SKM-1 treated with dmso at 0.1 percent for 144 hours (cell line): ENCODE measurements at regions not wholly inside any gene's neighbourhood (a gene's known extent, or its start where the extent isn't known, plus 50 kb on each side); places are given as distances from the start of the nearest gene placed in this dataset.

Experiments used
- DNase-seq: peaks from one replicate; lab custom pipeline; 2025; ENCODE audit not compliant: unreplicated experiment; lab: John Stamatoyannopoulos, UW

- DNase-seq, result no peak
Observed at GRCh38 chr18:71583252-71583651, 960.9 kb downstream of the CBLN2 start.

GRCh38 chr18:71554686-71555085 is 989.5 kb downstream of the CBLN2 start:
- no peak for DNase-seq

GRCh38 chr18:71541643-71542042 is 1002.5 kb downstream of the CBLN2 start:
- no peak for DNase-seq

DNA sequence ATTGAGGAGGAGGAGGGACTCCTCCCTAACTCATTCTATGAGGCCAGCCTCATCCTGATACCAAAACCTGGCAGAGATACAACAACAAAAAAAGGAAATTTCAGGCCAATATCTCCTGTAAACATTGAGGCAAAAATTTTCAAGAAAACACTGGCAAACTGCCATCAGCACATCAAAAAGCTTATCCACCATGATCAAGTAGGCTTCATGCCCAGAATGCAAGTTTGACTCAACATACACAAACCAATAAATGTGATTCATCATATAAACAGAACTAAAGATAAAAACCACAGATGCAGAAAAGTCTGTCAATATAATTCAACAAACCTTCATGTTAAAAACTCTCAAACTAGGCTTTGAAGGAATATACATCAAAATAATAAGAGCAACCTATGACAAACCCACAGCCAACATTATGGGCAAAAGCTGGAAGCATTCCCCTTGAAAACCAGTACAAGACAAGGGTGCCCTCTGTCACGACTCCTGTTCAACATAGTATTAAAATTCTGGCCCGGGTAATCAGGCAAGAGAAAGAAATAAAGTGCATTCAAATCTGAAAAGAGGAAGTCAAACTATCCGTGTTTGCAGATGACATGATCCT is 1014.3 kb downstream of the CBLN2 start:
- DNase-seq, result no peak

DNA sequence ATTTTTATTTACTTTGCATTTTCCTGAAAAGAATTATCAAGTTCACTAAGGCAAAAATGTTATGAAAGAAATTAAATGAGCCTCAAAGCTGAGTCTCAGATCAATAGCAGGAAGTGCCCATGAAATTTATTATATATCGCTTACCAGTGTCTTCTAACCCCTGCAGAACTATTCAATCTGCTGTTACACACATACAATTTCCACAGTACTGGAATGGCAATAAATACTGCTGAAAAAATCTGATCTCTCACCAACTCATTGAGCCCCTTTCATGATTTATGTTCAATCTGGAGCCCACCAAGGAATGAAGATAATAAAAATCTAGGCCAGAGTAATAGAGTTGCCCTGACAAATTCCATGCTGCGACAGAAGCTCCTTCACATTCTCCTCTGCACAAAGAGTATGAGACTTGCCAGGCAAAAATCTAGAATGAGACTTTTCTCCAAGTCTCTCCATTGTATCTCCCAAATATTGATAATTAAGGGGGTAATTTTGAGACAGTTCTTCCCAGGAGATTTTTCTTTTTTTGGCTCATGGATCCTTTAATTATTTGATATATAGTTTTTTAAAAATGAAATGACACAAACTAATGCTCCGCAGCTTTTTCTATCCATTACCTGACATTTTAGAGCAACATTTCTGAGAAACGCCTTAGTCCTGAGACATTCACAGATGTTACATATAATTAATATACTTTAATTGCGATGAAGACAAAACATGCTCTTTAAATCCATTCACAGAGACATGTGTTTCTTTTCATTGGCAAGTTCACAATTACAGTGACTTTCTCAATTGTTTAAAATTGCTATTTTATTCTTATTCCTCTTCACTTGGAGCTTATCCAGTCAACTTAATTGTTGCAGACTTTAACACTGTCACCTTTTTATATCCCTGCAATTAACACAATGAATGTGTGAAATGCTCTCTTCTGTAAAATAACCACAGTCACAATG is 1020.4 kb downstream of the CBLN2 start:
- no peak for DNase-seq

DNA sequence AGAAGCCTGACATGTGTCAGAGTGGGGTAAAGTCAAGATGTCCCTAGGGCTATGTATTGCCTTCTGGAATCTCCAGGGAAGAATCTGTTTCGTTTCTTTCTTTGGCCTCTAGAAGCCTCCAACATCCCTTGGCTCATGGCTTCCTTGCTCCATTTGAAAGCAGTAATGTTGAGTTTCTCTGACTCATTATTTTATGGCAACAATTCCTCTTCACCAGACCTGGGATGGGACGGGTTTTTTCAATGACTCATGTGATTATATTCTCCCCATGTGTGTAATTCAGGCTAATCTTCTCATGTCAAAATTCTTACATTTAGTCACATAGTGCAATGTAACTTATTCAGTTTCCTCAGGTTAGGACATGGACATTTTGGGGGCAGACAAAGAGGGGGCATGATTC is 1038.6 kb downstream of the CBLN2 start:
- no peak for DNase-seq

- DNase-seq, result no peak
Observed at GRCh38 chr18:71503222-71503621, 1040.9 kb downstream of the CBLN2 start.

DNA sequence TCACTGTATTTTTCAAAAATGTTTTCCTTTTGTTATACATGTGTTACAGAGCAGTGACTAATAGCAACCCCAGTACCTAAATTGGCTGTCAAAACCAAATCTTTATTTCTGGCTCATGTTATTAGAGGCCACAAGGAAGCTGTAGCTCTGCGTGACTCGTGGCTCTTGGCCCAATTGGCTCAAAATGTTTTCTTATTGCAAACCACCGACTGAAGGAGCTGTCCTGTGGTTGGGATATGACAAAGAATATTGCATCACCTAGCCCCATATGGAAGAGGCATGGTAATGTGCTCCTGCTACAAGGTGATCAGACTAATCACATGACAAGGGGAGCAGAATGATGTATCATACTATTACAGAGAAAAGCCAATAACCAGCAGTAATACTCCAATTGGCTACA is 1058.5 kb downstream of the CBLN2 start:
- DNase-seq, result no peak

GRCh38 chr18:71471963-71472725 is 1072.0 kb downstream of the CBLN2 start:
- DNase-seq, result no peak

- DNase-seq, result no peak
Observed at GRCh38 chr18:71456206-71456605, 1087.9 kb downstream of the CBLN2 start.

DNA sequence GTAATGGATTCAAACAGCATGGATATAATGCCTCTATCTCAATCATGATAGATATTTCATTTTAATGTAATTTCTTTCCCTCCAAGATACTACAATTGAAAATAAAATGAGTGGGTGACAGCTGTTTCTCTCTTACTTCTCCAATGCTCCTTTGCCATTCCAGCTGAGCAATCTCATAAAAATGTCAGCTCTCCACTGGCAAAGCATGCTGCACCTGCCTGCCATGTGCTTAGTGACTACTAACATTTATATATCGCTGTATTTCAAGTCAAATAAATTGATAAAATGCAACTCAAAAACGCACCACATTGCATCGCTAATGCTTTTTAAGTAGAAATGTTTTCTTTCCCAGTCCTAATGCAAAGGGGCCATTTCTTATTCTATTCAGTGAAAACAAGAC is 1093.9 kb downstream of the CBLN2 start:
- no peak for DNase-seq

DNA sequence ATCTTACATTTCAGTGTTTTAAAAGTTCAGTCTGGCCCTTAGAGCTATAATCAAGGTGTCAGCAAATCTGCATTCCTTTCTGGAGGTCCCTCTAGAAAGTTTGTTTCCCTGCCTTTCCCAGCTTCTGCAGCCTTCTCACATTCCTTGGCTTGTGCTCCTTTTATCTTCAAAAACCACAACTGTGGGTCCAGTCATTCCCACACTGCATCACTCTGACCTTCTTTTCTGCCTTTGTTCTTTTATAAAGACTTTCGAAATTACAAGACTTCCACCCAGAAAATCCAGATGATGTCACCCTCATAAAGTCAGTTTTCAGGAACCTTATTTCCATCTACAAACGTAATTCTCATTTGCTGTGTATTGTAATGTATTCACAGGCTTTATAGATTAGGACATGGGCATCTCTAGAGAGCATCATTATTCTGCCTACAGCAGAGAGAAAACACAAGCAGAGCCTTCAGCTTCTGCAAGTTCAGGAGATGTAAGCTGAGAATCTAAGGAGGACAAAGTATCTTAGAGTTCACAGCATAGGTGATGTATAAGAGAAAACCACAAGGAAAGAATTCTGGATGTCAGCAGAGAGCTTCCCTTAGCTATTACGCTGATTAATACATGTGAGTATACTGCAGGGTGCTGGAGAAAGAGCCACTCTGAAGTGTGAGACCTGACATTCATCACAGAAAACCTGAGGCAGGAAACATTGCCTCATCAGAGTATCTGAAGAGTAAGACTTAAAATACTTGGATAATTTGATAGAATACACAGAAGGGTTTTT is 1100.2 kb downstream of the CBLN2 start:
- DNase-seq, result no peak

GRCh38 chr18:71442731-71443141 is 1101.4 kb downstream of the CBLN2 start:
- DNase-seq, result no peak

GRCh38 chr18:71441156-71441555 is 1103.0 kb downstream of the CBLN2 start:
- DNase-seq, result no peak

GRCh38 chr18:71437511-71437910 is 1106.6 kb downstream of the CBLN2 start:
- DNase-seq, result no peak

DNA sequence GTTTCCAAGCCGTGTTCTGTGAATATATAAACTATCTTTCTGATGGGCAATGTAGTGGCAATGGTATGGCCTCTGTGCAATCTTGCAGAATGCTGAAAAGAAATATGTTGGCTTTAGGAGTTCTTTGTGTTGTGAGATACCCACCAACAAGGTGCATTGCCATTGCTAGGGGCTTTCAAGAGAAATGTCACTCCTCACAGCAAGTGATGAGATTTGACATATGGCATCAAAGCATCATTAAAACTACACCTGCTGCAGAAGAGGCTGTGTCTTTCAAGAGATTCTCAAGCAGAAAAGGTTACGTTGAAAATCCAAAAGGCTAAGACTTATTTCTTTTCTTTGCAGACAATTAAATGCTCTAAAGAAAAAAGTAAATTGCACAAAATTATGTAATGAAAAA is 1110.8 kb downstream of the CBLN2 start:
- no peak for DNase-seq

DNA sequence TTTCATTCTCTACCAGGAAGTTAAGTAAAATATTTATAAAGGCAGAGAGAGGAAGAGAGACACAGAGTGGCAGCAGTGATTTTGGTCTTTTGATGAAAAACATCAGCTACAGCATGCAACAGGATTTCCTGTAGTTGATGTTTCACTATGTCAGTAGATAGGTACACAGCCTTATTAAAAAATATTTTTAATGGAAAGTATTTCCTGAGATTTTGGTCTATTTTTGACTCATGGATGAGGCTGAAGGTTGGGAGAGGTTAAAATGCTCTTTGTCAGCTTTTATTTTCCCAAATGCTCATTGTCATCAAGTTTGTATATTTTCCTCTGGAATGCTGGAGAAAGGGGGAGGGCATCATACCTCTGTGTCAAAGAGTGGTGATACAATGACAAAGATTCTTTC is 1112.5 kb downstream of the CBLN2 start:
- DNase-seq, result no peak

- no peak for DNase-seq
Observed at GRCh38 chr18:71431171-71431570, 1113.0 kb downstream of the CBLN2 start.

DNA sequence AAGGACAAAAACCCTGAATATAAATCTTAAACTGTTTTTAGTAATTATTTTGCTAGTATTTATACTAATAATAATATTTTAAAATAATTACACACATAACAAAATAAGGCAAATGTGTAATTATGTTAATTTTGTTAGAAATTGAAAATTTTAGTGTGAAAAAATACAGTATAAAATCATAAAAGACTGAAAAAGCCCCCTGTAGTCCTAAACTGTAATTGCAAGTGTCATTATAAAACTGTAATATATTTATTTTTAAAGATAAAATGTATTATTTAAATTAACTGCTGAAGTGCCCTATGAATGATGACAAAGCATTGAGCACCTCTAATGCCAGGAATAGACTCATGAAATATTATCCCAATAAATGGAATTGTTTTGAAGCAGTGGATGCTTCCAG is 1117.7 kb downstream of the CBLN2 start:
- DNase-seq, result no peak

- no peak for DNase-seq
Observed at GRCh38 chr18:71405169-71405809, 1116.4 kb downstream of the SOCS6 start.

- no peak for DNase-seq
Observed at GRCh38 chr18:71403501-71403900, 1114.7 kb downstream of the SOCS6 start.
